MM.1S (cell line): ENCODE measurements at regions not wholly inside any gene's neighbourhood (a gene's known extent, or its start where the extent isn't known, plus 50 kb on each side); places are given as distances from the start of the nearest gene placed in this dataset.

Experiments used
- EZH2phosphoT487 ChIP-seq: fragments of 300-600 bp; sonication (generic); IDR thresholded peaks from 2 replicates; pipeline ENCODE4 v1.6.1; 2018; ENCODE audit warnings: antibody characterized with exemption, low read length
- TF ChIP-seq, protein P1 (sequence below): fragments of 300-600 bp; sonication (generic); IDR thresholded peaks from 2 replicates; pipeline ENCODE4 v1.5.1; 2016; ENCODE audit warnings: antibody characterized with exemption, low read length, mixed read lengths

DNA sequence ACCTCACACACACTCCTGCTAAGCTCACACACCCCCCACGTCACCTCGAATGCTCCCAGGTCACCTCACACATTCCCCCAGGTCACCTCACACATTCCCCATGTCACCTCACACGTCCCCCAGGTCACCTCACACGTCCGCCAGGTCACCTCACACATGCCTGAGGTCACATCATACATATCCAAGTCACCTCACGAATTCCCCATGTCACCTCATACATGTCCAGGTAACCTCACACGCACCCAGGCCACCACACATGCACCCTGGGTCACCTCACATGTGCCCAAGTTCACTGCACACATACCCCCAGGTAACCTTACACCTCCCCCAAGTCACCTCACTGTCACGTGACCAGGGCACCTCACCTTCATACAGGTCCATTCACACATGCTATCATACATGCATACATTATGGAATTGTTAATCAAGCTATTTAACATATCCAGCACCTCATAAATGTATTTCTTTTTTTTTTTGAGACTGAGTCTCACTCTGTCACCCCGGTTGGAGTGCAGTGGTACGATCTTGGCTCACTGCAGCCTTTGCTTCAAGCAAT lies 640.3 kb downstream of the TMEM121 start:
- TF ChIP-seq, protein P1, sequence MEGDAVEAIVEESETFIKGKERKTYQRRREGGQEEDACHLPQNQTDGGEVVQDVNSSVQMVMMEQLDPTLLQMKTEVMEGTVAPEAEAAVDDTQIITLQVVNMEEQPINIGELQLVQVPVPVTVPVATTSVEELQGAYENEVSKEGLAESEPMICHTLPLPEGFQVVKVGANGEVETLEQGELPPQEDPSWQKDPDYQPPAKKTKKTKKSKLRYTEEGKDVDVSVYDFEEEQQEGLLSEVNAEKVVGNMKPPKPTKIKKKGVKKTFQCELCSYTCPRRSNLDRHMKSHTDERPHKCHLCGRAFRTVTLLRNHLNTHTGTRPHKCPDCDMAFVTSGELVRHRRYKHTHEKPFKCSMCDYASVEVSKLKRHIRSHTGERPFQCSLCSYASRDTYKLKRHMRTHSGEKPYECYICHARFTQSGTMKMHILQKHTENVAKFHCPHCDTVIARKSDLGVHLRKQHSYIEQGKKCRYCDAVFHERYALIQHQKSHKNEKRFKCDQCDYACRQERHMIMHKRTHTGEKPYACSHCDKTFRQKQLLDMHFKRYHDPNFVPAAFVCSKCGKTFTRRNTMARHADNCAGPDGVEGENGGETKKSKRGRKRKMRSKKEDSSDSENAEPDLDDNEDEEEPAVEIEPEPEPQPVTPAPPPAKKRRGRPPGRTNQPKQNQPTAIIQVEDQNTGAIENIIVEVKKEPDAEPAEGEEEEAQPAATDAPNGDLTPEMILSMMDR = no peak
- no peak for TF ChIP-seq EZH2phosphoT487
